HG03558 (cell line): ENCODE measurements at regions not wholly inside any gene's neighbourhood (a gene's known extent, or its start where the extent isn't known, plus 50 kb on each side); places are given as distances from the start of the nearest gene placed in this dataset.

Experiments used
- ATAC-seq: cut with Tn5 transposase; IDR thresholded peaks from one replicate; pipeline ENCODE4 v1.9.1; 2021; ENCODE audit warnings: moderate number of reproducible peaks; ENCODE audit not compliant: unreplicated experiment; ENCODE audit errors: extremely low read depth

DNA sequence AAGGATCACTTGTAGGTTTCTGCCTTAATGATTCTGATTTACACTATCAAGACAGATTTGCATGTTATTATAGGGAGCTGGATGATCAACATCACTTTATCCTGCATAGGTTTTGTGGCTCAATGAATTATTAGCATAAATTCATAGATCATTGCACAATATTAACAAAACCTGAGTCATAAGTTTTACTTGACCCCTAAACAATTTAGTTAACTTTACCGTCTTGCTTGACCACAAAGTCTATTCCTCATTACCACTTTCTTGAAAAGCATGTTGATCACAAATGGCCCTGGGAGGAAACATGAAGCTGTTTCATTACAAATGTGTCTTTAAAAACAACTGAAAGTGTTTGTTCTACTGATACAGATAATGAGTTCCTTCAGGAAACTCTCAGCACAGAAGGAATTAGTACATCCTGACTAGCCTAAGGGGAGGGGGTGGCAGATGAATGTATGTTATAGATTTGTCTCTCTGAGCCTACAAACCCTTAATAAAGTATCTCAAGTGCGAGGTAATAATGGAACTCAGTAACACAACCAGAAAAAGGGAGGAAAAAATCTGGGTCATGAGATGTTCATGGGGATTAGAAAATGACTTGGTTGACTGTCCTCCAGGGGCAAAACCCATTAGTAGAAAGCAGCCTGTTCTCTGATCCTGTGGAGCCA lies 303.4 kb downstream of the PIK3C3 start:
- no peak for ATAC-seq

GRCh38 chr18:42261731-42262130 lies 306.7 kb downstream of the PIK3C3 start:
- no peak for ATAC-seq

DNA sequence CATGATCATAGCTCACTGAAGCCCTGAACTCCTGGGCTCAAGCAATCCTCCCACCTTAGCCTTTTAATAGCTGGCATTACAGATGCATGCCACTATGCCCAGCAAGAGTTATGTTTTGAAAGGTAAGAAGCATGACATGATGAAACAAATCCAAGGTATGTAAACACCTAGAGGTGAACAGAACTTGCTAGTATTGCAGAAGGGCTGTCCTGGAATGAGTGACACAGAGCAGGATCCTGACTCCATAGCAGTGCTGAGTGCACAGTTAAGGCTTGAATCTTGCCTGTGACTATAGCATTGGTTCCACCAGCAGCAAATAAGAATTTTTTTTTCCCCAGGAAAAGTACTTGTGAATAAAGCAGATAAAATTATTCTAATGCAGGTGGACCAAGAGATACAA lies 309.5 kb downstream of the PIK3C3 start:
- no peak for ATAC-seq

DNA sequence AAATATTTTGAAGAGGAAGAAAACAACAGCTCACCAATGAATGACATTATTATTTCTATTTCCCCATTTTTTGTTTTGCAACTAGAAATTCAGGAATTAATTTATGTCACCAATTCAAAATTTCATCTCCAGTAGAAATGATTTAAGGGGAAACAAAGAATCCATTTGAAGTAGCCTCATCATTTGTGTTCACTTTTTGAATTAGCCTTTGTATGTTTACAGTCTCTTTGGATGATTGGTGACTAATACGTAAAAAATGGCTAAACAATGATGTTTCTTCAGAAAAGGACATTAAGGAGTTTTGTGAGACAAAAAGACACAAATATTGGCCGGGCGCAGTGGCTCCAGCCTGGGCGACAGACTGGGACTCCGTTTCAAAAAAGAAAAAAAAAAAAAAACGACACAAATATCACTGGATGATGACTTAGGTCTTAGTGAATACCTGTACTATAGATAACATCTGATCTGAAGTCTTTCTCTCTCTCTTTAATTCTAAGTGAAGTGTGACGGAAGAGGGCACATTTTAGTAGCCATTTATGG lies 313.2 kb downstream of the PIK3C3 start:
- no peak for ATAC-seq

DNA sequence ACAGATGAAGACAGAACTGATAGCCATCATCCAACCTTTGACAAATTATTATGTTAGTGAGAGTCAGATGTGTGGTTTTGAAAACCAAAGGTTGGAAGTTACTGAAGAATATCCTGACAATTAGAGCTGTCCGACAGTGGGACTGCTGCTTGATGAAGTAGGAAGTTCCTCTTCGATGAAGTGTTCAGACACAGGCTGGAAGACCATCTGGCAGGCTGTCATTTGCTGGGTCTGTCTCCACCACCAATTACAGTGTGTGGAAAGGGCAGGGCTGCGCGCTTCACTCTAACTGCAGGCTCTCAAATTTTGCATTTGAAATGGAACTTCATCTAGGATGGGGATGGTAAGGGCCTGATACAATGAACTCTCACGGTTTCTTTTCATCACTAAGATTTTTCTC lies 313.8 kb downstream of the PIK3C3 start:
- ATAC-seq: no peak

GRCh38 chr18:42271647-42272414 lies 316.8 kb downstream of the PIK3C3 start:
- no peak for ATAC-seq

- ATAC-seq: no peak
Observed at GRCh38 chr18:42274488-42275137, 319.6 kb downstream of the PIK3C3 start.

- ATAC-seq: no peak
Observed at GRCh38 chr18:42275138-42275535, 320.1 kb downstream of the PIK3C3 start.

DNA sequence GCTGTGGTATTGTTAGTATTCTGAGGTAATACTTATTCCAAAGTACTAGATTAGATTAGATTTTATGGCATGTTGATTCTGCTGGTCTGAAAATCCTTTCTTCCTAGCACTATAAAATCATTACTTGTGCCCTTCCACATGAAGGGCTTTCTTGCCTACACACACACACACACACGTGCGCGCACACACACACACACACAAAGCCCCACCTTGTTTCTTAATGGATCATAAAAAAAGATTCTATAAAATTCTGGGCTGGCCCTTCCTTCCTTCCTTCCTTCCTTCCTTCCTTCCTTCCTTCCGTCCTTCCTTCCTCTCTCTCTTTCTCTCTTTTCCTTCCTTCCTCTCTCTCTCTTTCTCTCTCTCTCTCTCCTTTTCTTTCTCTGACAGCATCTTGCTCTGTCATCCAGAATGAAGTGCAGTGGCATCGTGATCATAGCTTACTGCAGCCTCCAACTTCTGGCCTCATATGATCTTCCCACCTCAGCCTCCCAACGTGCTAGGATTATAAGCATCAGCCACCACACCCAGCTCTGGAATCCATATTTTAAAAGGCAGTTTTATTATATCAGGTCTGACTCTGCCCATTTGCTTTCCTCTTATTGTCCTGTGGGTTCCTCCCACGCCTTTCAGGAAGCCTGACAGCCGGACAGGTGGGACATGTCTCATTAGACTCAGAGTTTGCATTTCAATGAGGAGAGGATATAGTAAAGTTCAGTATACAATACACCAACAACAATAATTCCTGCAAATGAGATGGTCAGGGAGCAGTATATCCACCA lies 321.1 kb downstream of the PIK3C3 start:
- ATAC-seq: no peak

DNA sequence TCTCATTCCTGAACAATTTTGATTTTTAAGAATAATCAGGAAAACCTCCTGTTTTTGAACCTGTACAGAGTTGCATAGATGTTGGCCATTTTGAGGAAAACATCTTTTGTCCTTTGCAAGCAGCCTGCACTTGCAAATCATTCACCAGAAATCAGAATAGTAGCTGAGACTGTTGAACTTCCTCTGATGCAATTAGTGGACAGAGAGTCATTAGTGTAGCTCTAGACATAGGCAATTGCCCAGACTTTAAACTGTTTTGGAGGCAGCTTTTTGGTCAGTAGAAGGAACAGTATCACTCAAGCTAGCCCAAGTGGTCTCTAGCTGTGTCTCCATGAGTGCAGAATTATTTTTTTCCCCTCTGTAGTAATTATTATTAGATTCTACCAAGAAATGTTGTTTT lies 326.1 kb downstream of the PIK3C3 start:
- ATAC-seq: no peak

DNA sequence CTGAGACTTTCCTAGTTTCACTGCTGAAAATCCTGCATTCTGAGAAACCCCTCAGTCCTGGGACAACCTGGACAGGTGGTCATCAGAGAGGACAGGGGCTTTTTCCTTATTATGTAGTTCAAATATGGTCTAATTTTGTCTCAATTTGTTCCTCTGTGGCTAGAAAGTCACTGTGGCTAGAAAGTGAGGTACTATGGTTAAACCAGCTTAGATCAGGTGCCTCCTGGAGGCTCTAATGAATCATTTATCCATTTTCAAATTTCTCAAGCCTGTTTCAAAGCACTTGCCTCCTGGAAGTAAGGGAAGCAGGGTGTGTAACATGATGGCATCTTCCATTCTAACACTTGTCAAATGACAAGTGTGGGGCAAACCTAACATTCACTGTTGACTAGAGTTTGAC lies 326.8 kb downstream of the PIK3C3 start:
- ATAC-seq: no peak

DNA sequence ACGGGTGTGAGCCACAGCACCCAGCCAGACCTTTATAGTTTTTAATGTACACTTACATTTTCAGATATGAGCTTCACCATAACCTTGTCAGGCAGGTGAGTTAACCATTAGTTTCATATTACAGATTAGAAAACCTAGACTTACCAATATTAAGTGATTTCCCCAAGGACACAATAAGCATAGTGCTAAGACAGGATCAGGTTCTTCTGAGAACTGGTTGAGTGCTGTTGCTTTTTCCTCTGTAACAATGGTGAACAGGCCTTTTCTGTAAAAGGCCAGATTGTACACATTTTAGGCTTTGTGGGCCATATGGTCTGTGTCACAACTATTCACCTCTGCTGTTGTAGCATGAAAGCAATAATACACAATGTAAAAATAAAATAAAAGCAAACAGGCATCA lies 332.0 kb downstream of the PIK3C3 start:
- no peak for ATAC-seq

GRCh38 chr18:42288129-42288528 lies 333.1 kb downstream of the PIK3C3 start:
- no peak for ATAC-seq

DNA sequence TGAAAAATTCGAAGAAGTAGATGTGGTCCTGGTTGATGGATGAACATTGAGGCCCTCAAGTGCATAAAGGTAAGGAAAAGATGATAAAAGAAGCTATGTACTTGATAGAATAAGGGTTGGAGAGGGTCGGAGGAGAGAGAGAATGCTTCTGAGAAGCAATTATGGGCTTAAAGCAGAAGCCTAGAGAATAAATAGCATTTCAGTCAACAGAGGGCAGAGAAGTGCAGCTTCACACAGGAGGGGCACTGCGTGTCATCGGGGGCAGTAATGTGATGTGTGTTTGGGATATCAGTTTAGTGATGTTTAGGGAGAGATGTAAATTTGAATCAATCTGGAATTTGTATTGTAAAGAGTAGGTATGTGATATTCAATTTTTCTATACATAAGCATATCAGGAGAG lies 334.5 kb downstream of the PIK3C3 start:
- no peak for ATAC-seq

GRCh38 chr18:42290318-42291307 lies 335.6 kb downstream of the PIK3C3 start:
- ATAC-seq: no peak

- no peak for ATAC-seq
Observed at GRCh38 chr18:42292654-42293053, 337.6 kb downstream of the PIK3C3 start.

- no peak for ATAC-seq
Observed at GRCh38 chr18:42296192-42296591, 341.2 kb downstream of the PIK3C3 start.

DNA sequence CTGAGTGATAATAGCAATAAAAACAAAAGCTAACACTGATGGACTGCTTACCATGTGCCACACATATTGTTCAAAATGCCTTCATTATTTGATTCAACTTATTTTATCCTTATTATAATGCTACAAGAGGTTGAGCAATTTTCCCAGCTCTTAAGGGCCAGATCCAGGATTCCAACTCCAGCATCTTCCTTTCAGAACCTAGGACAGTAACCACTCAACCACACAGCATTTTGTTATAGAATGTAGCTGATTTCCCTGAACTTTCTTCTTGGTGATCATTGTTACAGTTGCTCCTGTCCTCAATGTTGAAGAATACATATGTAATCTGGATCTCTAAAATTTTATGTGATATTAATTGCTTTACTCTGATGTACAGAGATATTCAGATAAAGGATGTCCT lies 341.7 kb downstream of the PIK3C3 start:
- no peak for ATAC-seq
